Motor neuron (in vitro differentiated cells): ENCODE measurements at regions not wholly inside any gene's neighbourhood (a gene's known extent, or its start where the extent isn't known, plus 50 kb on each side); places are given as distances from the start of the nearest gene placed in this dataset.
"Not testable (repeated sequence)": the region's sequence is repeated elsewhere in the genome, so short reads cannot be mapped to it uniquely, and the experiment has no call there.

Experiments
- ATAC-seq, 8 experiments: fragments of 200-7000 bp; cut with Tn5 transposase; replicated peaks in 6 of 8; 2 replicates each; pipeline ENCODE4 v1.8.0; 2021; ENCODE audit warnings: mild to moderate bottlenecking in 8 of 8, moderate library complexity in 8 of 8
- H3K27ac ChIP-seq, 2 donors: fragments of 250-450 bp; sonication (Bioruptor Pico); 2 replicates each; pipeline ENCODE4 v1.9.0; 2021; ENCODE audit warnings: antibody characterized with exemption in 2 of 2, mild to moderate bottlenecking in 2 of 2, moderate library complexity in 1 of 2
- H3K4me1 ChIP-seq, 2 donors: fragments of 250-450 bp; sonication (Bioruptor Pico); replicated peaks in 1 of 2; 2 replicates each; pipeline ENCODE4 v1.6.1; 2021; ENCODE audit warnings: antibody characterized with exemption in 2 of 2, mild to moderate bottlenecking in 2 of 2, moderate library complexity in 1 of 2
- H3K4me3 ChIP-seq, 5 donors: fragments of 250-450 bp; sonication (Bioruptor Pico); 2 replicates each; pipeline ENCODE4 v1.9.0; 2021; ENCODE audit warnings: antibody characterized with exemption in 5 of 5, mild to moderate bottlenecking in 5 of 5, moderate library complexity in 4 of 5
- WGBS, 10 experiments: fragments of 450-650 bp; shearing (Covaris generic); methylation state at CpG; one replicate each; pipeline ENCODE4 v1.0.0; 2022; 5-methylcytosine and 5-hydroxymethylcytosine counted together
- in situ Hi-C, 9 experiments: fragments of 400-800 bp; cut with MboI; loops; one replicate each; pipeline ENCODE4 v1.15.0; 2021; ENCODE audit warnings: low sequenced_read_pairs in 9 of 9, low pct_unique_long_range_greater_than_20kb in 2 of 9; ENCODE audit not compliant: unreplicated experiment in 9 of 9

- Histone ChIP-seq H3K4me1 (peaks cover 0 to 10% of the 10 kb centered on the region in 2 donors), H3K27ac (peak overlapping the region in 1 of 2 donors; percentile 76), H3K4me3 (no peak overlapping the region)
- ATAC-seq = peak in 4 of 8 experiments; percentile 42 to 90 (median 66)
- in situ Hi-C loops = no loop called here
These were observed 867.7 kb upstream of the NRXN1 start for GRCh38 chr2:51899643-51900042.

GRCh38 chr2:51894584-51894983 is 862.7 kb upstream of the NRXN1 start:
- WGBS, 10 experiments = 0 to 91% (median 67%) methylated on average over 1 to 3 of the region's 3 CpGs; no CpG with 5 or more reads in 1 of the 10 experiments
- H3K4me1 ChIP-seq, in situ Hi-C loops, H3K27ac ChIP-seq, H3K4me3 ChIP-seq, ATAC-seq: not testable (repeated sequence)

GRCh38 chr2:51888120-51888519 is 856.2 kb upstream of the NRXN1 start:
- no peaks in the 10 kb centered on the region for H3K4me1 ChIP-seq
- in situ Hi-C loops = no loop called here
- ATAC-seq = no peak
- 0 to 83% (median 73%) methylated on average over 1 of the region's 1 CpG; no CpG with 5 or more reads in 5 of the 10 experiments for WGBS, 10 experiments
- no peak overlapping the region for H3K27ac ChIP-seq
- H3K4me3 ChIP-seq = no peak overlapping the region

GRCh38 chr2:51881673-51882072 is 849.7 kb upstream of the NRXN1 start:
- ATAC-seq = no peak
- in situ Hi-C loops = no loop called here
- no peak overlapping the region for H3K4me3 ChIP-seq
- no peaks in the 10 kb centered on the region for H3K4me1 ChIP-seq
- no peak overlapping the region for H3K27ac ChIP-seq
- WGBS, 10 experiments = 0 to 100% (median 70%) methylated on average over 1 to 3 of the region's 3 CpGs

GRCh38 chr2:51880153-51880552 is 848.2 kb upstream of the NRXN1 start:
- Histone ChIP-seq H3K4me3 (no peak overlapping the region), H3K27ac (no peak overlapping the region), H3K4me1 (no peaks in the 10 kb centered on the region)
- 8 to 100% (median 70%) methylated on average over 1 of the region's 1 CpG; no CpG with 5 or more reads in 4 of the 10 experiments for WGBS, 10 experiments
- in situ Hi-C loops = no loop called here
- ATAC-seq = no peak

GRCh38 chr2:51866361-51866760 is 834.4 kb upstream of the NRXN1 start:
- 19 to 100% (median 88%) methylated on average over 1 to 2 of the region's 2 CpGs; no CpG with 5 or more reads in 4 of the 10 experiments for WGBS, 10 experiments
- Histone ChIP-seq H3K27ac (no peak overlapping the region), H3K4me3 (no peak overlapping the region), H3K4me1 (no peaks in the 10 kb centered on the region)
- in situ Hi-C loops = no loop called here
- ATAC-seq = no peak

- 0 to 100% (median 89%) methylated on average over 1 of the region's 1 CpG; no CpG with 5 or more reads in 1 of the 10 experiments for WGBS, 10 experiments
- ATAC-seq = no peak
- H3K27ac ChIP-seq = no peak overlapping the region
- in situ Hi-C loops = no loop called here
- no peaks in the 10 kb centered on the region for H3K4me1 ChIP-seq
- H3K4me3 ChIP-seq = no peak overlapping the region
These were observed 827.3 kb upstream of the NRXN1 start for GRCh38 chr2:51859260-51859659.

GRCh38 chr2:51855683-51856082 is 823.8 kb upstream of the NRXN1 start:
- 0 to 94% (median 64%) methylated on average over 1 of the region's 1 CpG; no CpG with 5 or more reads in 2 of the 10 experiments for WGBS, 10 experiments
- no peaks in the 10 kb centered on the region for H3K4me1 ChIP-seq
- H3K27ac ChIP-seq = no peak overlapping the region
- no peak overlapping the region for H3K4me3 ChIP-seq
- in situ Hi-C loops = no loop called here
- no peak for ATAC-seq

GRCh38 chr2:51846796-51847195 is 814.9 kb upstream of the NRXN1 start:
- H3K27ac ChIP-seq = no peak overlapping the region
- no peak overlapping the region for H3K4me3 ChIP-seq
- in situ Hi-C loops = no loop called here
- no peaks in the 10 kb centered on the region for H3K4me1 ChIP-seq
- ATAC-seq = no peak

GRCh38 chr2:51846018-51846417 is 814.1 kb upstream of the NRXN1 start:
- Histone ChIP-seq H3K27ac (no peak overlapping the region), H3K4me1 (no peaks in the 10 kb centered on the region), H3K4me3 (no peak overlapping the region)
- ATAC-seq = no peak
- in situ Hi-C loops = no loop called here

GRCh38 chr2:51844596-51844995 is 812.7 kb upstream of the NRXN1 start:
- no peak for ATAC-seq
- Histone ChIP-seq H3K27ac (no peak overlapping the region), H3K4me3 (no peak overlapping the region), H3K4me1 (no peaks in the 10 kb centered on the region)
- 14 to 57% (median 37%) methylated on average over 1 to 3 of the region's 3 CpGs; no CpG with 5 or more reads in 1 of the 10 experiments for WGBS, 10 experiments
- in situ Hi-C loops = no loop called here

GRCh38 chr2:51829477-51829876 is 797.5 kb upstream of the NRXN1 start:
- Histone ChIP-seq H3K4me3 (no peak overlapping the region), H3K27ac (no peak overlapping the region), H3K4me1 (no peaks in the 10 kb centered on the region)
- no peak for ATAC-seq
- in situ Hi-C loops = no loop called here

GRCh38 chr2:51825823-51826222 is 793.9 kb upstream of the NRXN1 start:
- Histone ChIP-seq H3K27ac (no peak overlapping the region), H3K4me3 (no peak overlapping the region), H3K4me1 (no peaks in the 10 kb centered on the region)
- in situ Hi-C loops = no loop called here
- no peak for ATAC-seq
- 0 to 83% (median 63%) methylated on average over 1 of the region's 1 CpG; no CpG with 5 or more reads in 2 of the 10 experiments for WGBS, 10 experiments

- Histone ChIP-seq H3K4me1 (no peaks in the 10 kb centered on the region), H3K27ac (no peak overlapping the region), H3K4me3 (no peak overlapping the region)
- in situ Hi-C loops = no loop called here
- ATAC-seq = no peak
These were observed 781.3 kb upstream of the NRXN1 start for GRCh38 chr2:51813247-51813646.
